ENCODE measurements at regions not wholly inside any gene's neighbourhood (a gene's known extent, or its start where the extent isn't known, plus 50 kb on each side); places are given as distances from the start of the nearest gene placed in this dataset.

DNA sequence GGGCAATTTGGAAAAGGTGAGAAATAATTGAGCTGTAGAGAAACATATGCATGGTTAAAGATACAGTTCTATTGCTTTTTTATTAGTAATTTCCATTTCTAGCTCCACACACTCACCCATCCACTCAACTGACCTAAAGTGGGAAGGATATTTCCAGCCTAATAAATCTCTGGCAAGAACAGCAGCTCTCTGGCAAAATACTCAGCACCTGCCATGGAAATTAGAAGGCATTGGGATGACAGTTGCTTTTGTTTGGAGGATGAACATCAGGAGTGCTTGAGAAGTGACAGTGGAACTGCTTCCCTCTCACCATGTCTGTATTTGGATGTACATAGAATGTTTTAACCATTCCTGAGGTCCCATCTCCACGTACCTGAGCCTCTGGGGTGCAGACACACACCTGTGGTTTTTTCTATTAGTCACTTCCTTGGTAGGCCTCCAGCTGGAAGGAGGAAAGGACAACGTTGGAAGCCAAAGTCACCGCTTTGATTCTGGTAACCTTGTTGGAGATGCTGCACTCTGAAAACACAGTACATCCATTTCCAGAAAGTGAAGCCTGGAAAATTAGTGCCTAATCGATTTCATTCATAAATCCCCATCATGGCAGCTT, 62.3 kb upstream of the RUNX1 start:
- no peaks in the 10 kb centered on the region for H3K9me3 Mint-ChIP-seq

DNA sequence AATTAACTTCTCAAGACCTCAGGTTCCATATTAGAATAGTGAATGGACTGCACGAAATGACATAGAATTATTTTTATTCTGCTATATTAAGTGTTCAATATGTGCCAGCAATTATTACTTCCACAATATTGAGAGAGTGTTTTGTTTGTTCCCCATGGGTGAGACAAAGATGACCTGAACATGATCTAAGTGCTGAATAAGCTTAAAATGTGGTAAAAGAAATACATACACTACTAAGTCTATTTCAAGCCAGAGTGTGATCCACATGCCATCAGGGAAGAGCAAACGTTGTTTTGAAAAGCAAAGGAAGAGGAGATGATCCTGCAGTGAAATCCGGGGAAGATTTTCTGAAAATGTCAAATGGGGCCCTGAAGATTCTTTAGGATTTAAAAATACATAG, 59.8 kb upstream of the RUNX1 start:
- Mint-ChIP-seq H3K27me3 (ENCODE audit: low read depth in 3 of 3) (peaks cover 0 to 2% (median 0%) of the 10 kb centered on the region in 3 donors), H3K27ac (no peak overlapping the region), H3K36me3 (no peaks in the 10 kb centered on the region), H3K9me3 (no peaks in the 10 kb centered on the region), H3K4me1 (peaks cover 6% of the 10 kb centered on the region), H3K4me3 (no peak overlapping the region)
- Histone ChIP-seq H3K79me2 (ENCODE audit: insufficient read depth, low read length) (no peaks in the 10 kb centered on the region), H3K9me3 (replicated peaks in 1 of 2; ENCODE audit: control insufficient read depth in 1 of 2, insufficient read depth in 1 of 2, low read length in 2 of 2) (no peaks in the 10 kb centered on the region), H4K20me1 (ENCODE audit: insufficient read depth, low read length) (no peaks in the 10 kb centered on the region), H3K27ac (ENCODE audit: low read depth in 1 of 2, low read length in 2 of 2) (no peak overlapping the region), H3K4me2 (replicated peaks; ENCODE audit: extremely low read depth, low read length, poor library complexity, severe bottlenecking) (no peak overlapping the region), H3K4me1 (ENCODE audit: control insufficient read depth in 1 of 2, insufficient read depth in 2 of 2, low read length in 2 of 2) (peaks cover 2 to 8% of the 10 kb centered on the region in 2 donors), H3K9ac (ENCODE audit: insufficient read depth, low read length, poor library complexity, severe bottlenecking) (no peak overlapping the region), H3K4me3 (replicated peaks in 1 of 3; ENCODE audit: low read depth in 2 of 3, low read length in 3 of 3) (no peak overlapping the region), H3K36me3 (replicated peaks in 1 of 2; ENCODE audit: control insufficient read depth in 1 of 2, insufficient read depth in 2 of 2, low read length in 2 of 2) (no peaks in the 10 kb centered on the region), H2AFZ (ENCODE audit: insufficient read depth, low read depth, low read length, poor library complexity, severe bottlenecking) (no peak overlapping the region), H3K27me3 (ENCODE audit: control insufficient read depth in 2 of 2, insufficient read depth in 2 of 2, low read length in 2 of 2) (no peaks in the 10 kb centered on the region)
- DNase-seq, result no peak
- TF ChIP-seq, protein P1, sequence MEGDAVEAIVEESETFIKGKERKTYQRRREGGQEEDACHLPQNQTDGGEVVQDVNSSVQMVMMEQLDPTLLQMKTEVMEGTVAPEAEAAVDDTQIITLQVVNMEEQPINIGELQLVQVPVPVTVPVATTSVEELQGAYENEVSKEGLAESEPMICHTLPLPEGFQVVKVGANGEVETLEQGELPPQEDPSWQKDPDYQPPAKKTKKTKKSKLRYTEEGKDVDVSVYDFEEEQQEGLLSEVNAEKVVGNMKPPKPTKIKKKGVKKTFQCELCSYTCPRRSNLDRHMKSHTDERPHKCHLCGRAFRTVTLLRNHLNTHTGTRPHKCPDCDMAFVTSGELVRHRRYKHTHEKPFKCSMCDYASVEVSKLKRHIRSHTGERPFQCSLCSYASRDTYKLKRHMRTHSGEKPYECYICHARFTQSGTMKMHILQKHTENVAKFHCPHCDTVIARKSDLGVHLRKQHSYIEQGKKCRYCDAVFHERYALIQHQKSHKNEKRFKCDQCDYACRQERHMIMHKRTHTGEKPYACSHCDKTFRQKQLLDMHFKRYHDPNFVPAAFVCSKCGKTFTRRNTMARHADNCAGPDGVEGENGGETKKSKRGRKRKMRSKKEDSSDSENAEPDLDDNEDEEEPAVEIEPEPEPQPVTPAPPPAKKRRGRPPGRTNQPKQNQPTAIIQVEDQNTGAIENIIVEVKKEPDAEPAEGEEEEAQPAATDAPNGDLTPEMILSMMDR (IDR thresholded peaks at IDR 0.05), result no peak
- intact Hi-C loops (cut with micrococcal nuclease), result no loop called here
- no CpG with 5 or more reads among the region's 3 CpGs for WGBS (ENCODE audit: insufficient coverage)

More for the DNA sequence above, 62.3 kb upstream of the RUNX1 start:
- Histone ChIP-seq H3K27me3 (ENCODE audit: control insufficient read depth in 2 of 2, insufficient read depth in 2 of 2, low read length in 2 of 2) (no peaks in the 10 kb centered on the region), H3K9me3 (replicated peaks in 1 of 2; ENCODE audit: control insufficient read depth in 1 of 2, insufficient read depth in 1 of 2, low read length in 2 of 2) (no peaks in the 10 kb centered on the region), H3K9ac (ENCODE audit: insufficient read depth, low read length, poor library complexity, severe bottlenecking) (no peak overlapping the region), H3K27ac (ENCODE audit: low read depth in 1 of 2, low read length in 2 of 2) (no peak overlapping the region), H3K4me2 (replicated peaks; ENCODE audit: extremely low read depth, low read length, poor library complexity, severe bottlenecking) (no peak overlapping the region), H4K20me1 (ENCODE audit: insufficient read depth, low read length) (no peaks in the 10 kb centered on the region), H3K4me3 (replicated peaks in 1 of 3; ENCODE audit: low read depth in 2 of 3, low read length in 3 of 3) (no peak overlapping the region), H3K79me2 (ENCODE audit: insufficient read depth, low read length) (no peaks in the 10 kb centered on the region), H3K36me3 (replicated peaks in 1 of 2; ENCODE audit: control insufficient read depth in 1 of 2, insufficient read depth in 2 of 2, low read length in 2 of 2) (no peaks in the 10 kb centered on the region), H3K4me1 (ENCODE audit: control insufficient read depth in 1 of 2, insufficient read depth in 2 of 2, low read length in 2 of 2) (no peaks in the 10 kb centered on the region), H2AFZ (ENCODE audit: insufficient read depth, low read depth, low read length, poor library complexity, severe bottlenecking) (no peak overlapping the region)
- DNase-seq, result no peak
- peaks cover 0 to 2% (median 0%) of the 10 kb centered on the region in 3 donors for H3K27me3 Mint-ChIP-seq (ENCODE audit: low read depth in 3 of 3)
- intact Hi-C loops (cut with micrococcal nuclease), result no loop called here
- no peaks in the 10 kb centered on the region for H3K36me3 Mint-ChIP-seq
- H3K4me3 Mint-ChIP-seq, result no peak overlapping the region
- TF ChIP-seq, protein P1 (IDR thresholded peaks at IDR 0.05), result no peak
- 100% methylated on average over 2 of the region's 4 CpGs for WGBS (ENCODE audit: insufficient coverage)
- peaks cover 2% of the 10 kb centered on the region for H3K4me1 Mint-ChIP-seq
- H3K27ac Mint-ChIP-seq, result no peak overlapping the region

Data from CD14-positive monocyte (primary cell).